GM19238 (cell line): ENCODE measurements at regions not wholly inside any gene's neighbourhood (a gene's known extent, or its start where the extent isn't known, plus 50 kb on each side); places are given as distances from the start of the nearest gene placed in this dataset.

Experiments used
- DNase-seq: peaks from one replicate; pipeline ENCODE4 v3.0.0; 2011; ENCODE audit warnings: low spot score; ENCODE audit not compliant: insufficient read length

GRCh38 chr21:28540514-28540913, 452.2 kb downstream of the LTN1 start:
- DNase-seq, result no peak

DNA sequence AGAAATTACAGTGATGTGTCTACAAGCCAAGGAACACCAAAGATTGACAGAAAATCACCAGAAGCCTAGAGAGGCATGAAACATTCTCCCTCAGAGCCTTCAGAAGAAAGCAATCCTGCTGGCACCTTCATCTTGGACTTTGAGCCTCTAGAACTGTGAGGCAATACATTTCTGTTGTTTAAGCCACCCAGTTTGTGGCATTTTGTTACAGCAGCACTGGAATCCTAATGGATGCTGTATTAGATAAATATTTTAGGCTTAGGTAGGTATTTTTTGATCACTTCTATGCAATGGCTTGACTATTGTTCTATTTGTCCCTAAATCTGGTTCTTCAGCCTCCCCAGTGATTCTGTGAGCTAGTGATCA, 453.1 kb downstream of the LTN1 start:
- DNase-seq, result no peak

DNA sequence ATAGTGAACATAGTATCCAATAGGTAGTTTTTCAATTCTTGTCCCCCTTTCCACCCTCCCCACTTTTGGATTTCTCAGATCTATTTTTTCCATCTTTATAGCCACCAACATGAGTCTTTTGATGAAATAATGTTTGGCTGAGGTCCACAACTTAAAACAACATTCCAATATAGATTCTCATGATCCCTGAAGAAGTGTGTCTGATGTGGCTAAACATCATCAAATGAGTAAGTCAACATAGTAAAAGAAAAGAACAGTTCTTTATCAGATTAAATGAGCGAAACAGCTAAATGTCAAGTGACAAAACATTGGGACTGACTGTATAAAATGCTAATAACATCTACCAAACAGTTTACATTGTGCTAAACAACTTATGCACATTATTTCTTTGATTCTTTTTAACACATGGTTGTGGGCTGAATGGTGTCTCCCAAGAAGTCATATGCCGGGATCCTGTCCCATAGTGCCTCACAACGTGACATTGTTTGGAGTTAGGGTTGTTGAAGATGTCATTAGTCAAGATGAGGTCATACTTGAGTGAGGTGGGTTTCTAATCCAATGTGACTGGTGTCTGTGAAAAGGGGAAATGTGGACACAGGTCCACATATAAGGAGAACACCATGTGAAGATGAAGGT, 453.6 kb downstream of the LTN1 start:
- no peak for DNase-seq

- DNase-seq, result no peak
These were observed 455.2 kb downstream of the LTN1 start for GRCh38 chr21:28537371-28538079.

GRCh38 chr21:28532446-28532845, 460.2 kb downstream of the LTN1 start:
- no peak for DNase-seq

GRCh38 chr21:28523367-28523766, 469.3 kb downstream of the LTN1 start:
- no peak for DNase-seq

GRCh38 chr21:28522014-28522799, 470.5 kb downstream of the LTN1 start:
- no peak for DNase-seq

GRCh38 chr21:28518630-28519029, 474.0 kb downstream of the LTN1 start:
- no peak for DNase-seq

GRCh38 chr21:28516991-28517592, 475.6 kb downstream of the LTN1 start:
- peak; percentile 51 for DNase-seq

GRCh38 chr21:28516021-28516420, 476.7 kb downstream of the LTN1 start:
- no peak for DNase-seq

GRCh38 chr21:28513428-28513827, 479.2 kb downstream of the LTN1 start:
- DNase-seq, result no peak

DNA sequence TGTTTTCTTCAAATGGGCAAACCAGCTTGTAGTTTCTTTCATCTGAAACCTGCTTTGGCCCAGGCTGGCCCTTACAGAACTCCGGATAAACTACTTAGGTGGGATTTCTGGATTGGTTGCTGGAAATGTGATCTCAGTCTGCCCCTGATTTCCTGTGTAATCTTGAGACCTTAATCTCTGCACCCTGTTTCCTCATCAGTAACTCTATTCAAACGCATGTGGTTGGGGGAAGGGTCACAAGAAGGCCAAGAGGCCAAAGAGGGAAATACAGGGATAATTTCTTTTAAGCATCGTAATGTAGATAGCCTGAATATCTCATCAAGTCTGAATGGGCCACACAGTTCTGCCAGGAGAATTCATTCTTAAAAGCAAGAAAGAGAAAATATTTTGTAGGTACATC, 483.6 kb downstream of the LTN1 start:
- no peak for DNase-seq

DNA sequence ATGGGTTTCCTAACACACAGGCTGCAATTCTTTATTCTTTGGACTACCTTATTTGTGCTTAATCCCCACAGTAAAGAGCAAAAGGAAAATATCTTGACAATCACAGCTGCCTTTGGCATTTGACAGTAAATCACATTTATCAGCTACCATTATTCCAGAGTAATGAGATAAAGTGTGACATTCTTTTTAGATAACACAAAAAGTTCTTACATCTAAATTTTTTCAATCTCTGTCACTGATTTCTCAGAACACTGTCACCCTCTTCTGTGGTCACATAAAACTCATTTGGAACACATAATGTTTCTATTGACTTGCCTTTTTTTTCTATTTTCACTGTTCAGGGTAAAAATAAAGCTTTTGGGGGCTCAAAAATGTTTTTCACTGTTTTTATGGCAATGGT, 484.6 kb downstream of the LTN1 start:
- DNase-seq, result no peak

GRCh38 chr21:28496517-28496916, 496.2 kb downstream of the LTN1 start:
- no peak for DNase-seq

DNA sequence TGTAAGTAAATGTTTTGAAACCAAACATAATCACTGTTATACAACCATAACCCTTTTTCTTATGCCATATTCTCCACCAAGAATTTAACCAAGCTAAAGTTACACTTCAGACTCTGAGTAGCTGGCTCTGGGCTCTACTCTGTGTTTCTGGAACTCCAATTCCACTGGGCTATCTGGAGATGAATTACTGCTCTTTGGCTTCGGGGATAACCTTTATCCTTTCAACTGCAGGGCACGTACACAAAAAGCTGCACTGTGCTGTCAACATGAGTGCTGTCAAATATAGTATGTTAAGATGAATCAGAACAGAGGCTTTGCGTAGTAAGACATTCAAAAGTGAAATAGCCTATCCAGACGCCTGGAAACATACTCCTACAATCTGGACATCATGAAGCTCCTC, 500.6 kb downstream of the LTN1 start:
- DNase-seq, result no peak

DNA sequence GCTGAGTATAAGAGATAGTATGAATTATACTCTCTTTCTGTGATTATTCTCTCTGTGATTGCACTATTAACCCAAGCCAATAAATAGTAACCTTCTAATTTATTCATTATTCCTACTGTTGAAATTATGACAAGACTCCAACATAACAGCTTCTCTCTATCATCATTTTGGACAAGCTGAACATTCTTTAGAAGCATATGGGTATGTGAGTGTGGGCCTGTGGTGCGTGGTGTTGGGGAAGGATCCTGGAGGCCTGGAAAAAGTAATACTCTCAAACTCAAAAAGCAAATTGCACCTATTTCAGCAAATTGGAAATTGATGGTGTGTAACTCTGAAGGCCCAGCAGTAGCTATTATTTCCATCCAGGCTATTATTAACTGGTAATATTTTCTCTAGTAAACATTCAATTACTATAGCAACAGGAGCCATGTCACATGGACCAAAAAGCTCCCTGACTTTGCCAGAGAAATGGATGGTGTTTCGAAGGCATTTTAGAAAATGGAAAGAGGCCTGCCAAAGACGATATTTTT, 502.8 kb downstream of the LTN1 start:
- DNase-seq, result no peak

GRCh38 chr21:28489162-28489561, 503.5 kb downstream of the LTN1 start:
- DNase-seq, result no peak

- no peak for DNase-seq
These were observed 505.1 kb downstream of the LTN1 start for GRCh38 chr21:28487455-28488070.

- no peak for DNase-seq
These were observed 507.2 kb downstream of the LTN1 start for GRCh38 chr21:28485301-28486022.

DNA sequence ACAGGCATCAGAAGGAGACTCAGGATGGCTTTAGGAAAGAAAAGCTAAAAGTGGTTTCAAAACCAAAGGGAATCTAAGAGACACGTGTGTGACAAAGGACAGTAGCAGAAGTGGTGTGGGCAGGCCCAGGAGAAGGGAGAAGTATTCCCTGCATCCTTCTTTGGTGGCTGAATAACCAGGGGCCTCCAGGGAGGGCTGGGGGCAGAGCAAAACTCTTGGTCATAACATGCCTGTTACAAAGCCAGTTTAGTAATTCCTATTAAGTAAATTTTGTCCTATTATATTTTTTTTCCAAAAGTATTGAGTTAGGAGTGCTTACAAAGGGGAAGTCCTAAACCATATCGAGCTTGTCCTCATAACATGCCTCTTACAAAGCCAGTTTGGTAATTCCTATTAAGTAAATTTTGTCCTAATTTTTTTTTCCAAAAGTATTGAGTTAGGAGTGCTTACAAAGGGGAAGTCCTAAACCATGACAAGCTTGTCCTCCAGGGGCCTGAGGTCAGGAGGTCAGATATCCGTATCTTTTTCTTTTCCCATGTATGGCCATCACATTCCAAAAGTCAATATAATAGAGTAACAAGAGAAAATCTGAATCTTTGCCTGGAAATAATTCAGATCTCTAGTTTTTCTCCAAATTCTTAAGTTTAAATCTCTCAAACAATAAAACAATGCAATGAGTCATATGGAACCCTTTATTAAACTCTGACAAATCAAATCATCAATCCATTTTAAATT, 509.2 kb downstream of the LTN1 start:
- no peak for DNase-seq
